KMS-11 (cell line): ENCODE measurements at regions not wholly inside any gene's neighbourhood (a gene's known extent, or its start where the extent isn't known, plus 50 kb on each side); places are given as distances from the start of the nearest gene placed in this dataset.

ENCODE experiments used
- H2AFZ ChIP-seq: fragments of 200-600 bp; sonication (generic); 2 replicates; pipeline ENCODE4 v1.6.1; 2016; ENCODE audit warnings: antibody characterized with exemption, mixed run types, low read depth
- H3K27ac ChIP-seq: fragments of 200-600 bp; sonication (generic); 2 replicates; pipeline ENCODE4 v1.6.1; 2016; ENCODE audit warnings: mild to moderate bottlenecking, mixed run types
- H3K27me3 ChIP-seq: fragments of 200-600 bp; sonication (generic); 2 replicates; pipeline ENCODE4 v1.6.1; 2017; ENCODE audit warnings: mild to moderate bottlenecking, low read depth, mixed run types, moderate library complexity; ENCODE audit not compliant: insufficient read depth
- H3K36me3 ChIP-seq: fragments of 200-600 bp; sonication (generic); 2 replicates; pipeline ENCODE4 v1.6.1; 2017; ENCODE audit warnings: mild to moderate bottlenecking, mixed run types; ENCODE audit not compliant: insufficient read depth
- H3K4me1 ChIP-seq: fragments of 200-600 bp; sonication (generic); 2 replicates; pipeline ENCODE4 v1.6.1; 2016; ENCODE audit warnings: mild to moderate bottlenecking, low read depth, mixed run types; ENCODE audit not compliant: poor library complexity, severe bottlenecking
- H3K4me2 ChIP-seq: fragments of 200-600 bp; sonication (generic); 2 replicates; pipeline ENCODE4 v1.7.0; 2016; ENCODE audit warnings: mild to moderate bottlenecking, mixed run types
- H3K4me3 ChIP-seq: fragments of 200-600 bp; sonication (generic); IDR thresholded peaks from 2 replicates; pipeline ENCODE4 v1.6.1; 2017; ENCODE audit warnings: low read depth, low read length, mixed read lengths; ENCODE audit not compliant: insufficient read depth
- H3K79me2 ChIP-seq: fragments of 200-600 bp; sonication (generic); 2 replicates; pipeline ENCODE4 v1.6.1; 2016; ENCODE audit warnings: low read depth, mixed run types; ENCODE audit not compliant: insufficient read depth
- H3K9ac ChIP-seq: fragments of 200-600 bp; sonication (generic); 2 replicates; pipeline ENCODE4 v1.6.1; 2016; ENCODE audit warnings: mild to moderate bottlenecking, mixed run types
- H4K20me1 ChIP-seq: fragments of 200-600 bp; sonication (generic); 2 replicates; pipeline ENCODE4 v1.6.1; 2016; ENCODE audit warnings: mild to moderate bottlenecking, mixed run types; ENCODE audit not compliant: insufficient read depth
- CTCF ChIP-seq: fragments of 200-600 bp; sonication (generic); conservative IDR thresholded peaks from 2 replicates; pipeline ENCODE4 v1.6.1; 2017; ENCODE audit warnings: low read depth, mild to moderate bottlenecking, antibody characterized with exemption, low read length, moderate library complexity, mixed read lengths

DNA sequence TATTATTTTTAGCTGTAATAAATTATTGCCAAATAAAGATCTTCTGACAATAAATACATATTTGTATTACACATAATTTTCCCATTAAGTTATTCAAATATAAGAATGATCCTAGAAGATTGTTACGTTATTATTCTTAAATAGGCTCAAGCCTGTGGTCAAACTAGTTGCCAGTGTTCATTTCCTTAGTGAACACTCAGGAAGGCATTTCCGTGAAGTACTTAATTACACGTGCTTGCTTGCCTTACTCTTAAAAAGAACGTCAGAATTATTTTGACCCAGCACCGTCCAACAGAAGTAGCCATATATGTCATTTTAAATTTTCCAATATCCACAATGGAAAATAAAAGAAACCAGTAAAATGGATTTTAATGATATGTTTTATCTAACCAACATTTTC, 249.8 kb downstream of the TXNL1 start:
- no peaks in the 10 kb centered on the region for H3K36me3 ChIP-seq
- no peaks in the 10 kb centered on the region for H3K27me3 ChIP-seq
- no peaks in the 10 kb centered on the region for H4K20me1 ChIP-seq
- no peak overlapping the region for H3K27ac ChIP-seq
- no peaks in the 10 kb centered on the region for H3K4me1 ChIP-seq
- H3K9ac ChIP-seq: no peak overlapping the region
- TF ChIP-seq CTCF: no peak
- H3K79me2 ChIP-seq: no peaks in the 10 kb centered on the region
- H3K4me3 ChIP-seq: no peak overlapping the region
- no peak overlapping the region for H2AFZ ChIP-seq
- no peak overlapping the region for H3K4me2 ChIP-seq

GRCh38 chr18:56386856-56387255, 251.5 kb downstream of the TXNL1 start:
- H3K79me2 ChIP-seq: no peaks in the 10 kb centered on the region
- H3K4me3 ChIP-seq: no peak overlapping the region
- H3K4me1 ChIP-seq: no peaks in the 10 kb centered on the region
- no peaks in the 10 kb centered on the region for H4K20me1 ChIP-seq
- H3K36me3 ChIP-seq: no peaks in the 10 kb centered on the region
- H2AFZ ChIP-seq: no peak overlapping the region
- TF ChIP-seq CTCF: no peak
- no peak overlapping the region for H3K9ac ChIP-seq
- H3K4me2 ChIP-seq: no peak overlapping the region
- H3K27me3 ChIP-seq: no peaks in the 10 kb centered on the region
- H3K27ac ChIP-seq: no peak overlapping the region

- no peaks in the 10 kb centered on the region for H3K79me2 ChIP-seq
- no peaks in the 10 kb centered on the region for H3K27me3 ChIP-seq
- H4K20me1 ChIP-seq: no peaks in the 10 kb centered on the region
- H3K9ac ChIP-seq: no peak overlapping the region
- H3K4me2 ChIP-seq: no peak overlapping the region
- no peak overlapping the region for H2AFZ ChIP-seq
- no peak for TF ChIP-seq CTCF
- no peak overlapping the region for H3K4me3 ChIP-seq
- H3K36me3 ChIP-seq: no peaks in the 10 kb centered on the region
- H3K4me1 ChIP-seq: peaks cover 4% of the 10 kb centered on the region
- H3K27ac ChIP-seq: no peak overlapping the region
Measured at GRCh38 chr18:56383349-56383748, 255.0 kb downstream of the TXNL1 start.

DNA sequence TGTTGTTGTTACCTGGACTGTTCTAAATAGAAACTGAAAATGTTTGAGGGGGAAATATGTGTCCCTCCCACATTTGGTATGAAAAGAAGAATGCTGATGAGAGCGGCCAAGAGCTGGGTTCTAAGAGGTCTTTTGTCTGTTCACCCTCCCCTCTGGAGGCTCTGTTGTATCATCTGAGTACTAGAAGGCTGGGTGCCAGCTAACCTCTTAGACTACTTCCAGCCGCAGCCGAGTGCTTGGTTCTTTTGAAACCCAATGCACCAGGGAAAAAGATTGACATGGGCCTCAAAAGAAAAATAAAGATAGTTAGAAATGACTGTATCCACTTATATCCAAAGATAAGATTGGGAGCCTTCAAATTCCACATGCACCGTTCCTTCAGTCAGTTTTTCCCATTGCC, 255.9 kb downstream of the TXNL1 start:
- peaks cover 4% of the 10 kb centered on the region for H3K4me1 ChIP-seq
- H3K36me3 ChIP-seq: no peaks in the 10 kb centered on the region
- H4K20me1 ChIP-seq: no peaks in the 10 kb centered on the region
- H3K27me3 ChIP-seq: no peaks in the 10 kb centered on the region
- H3K27ac ChIP-seq: no peak overlapping the region
- H3K79me2 ChIP-seq: no peaks in the 10 kb centered on the region
- H3K4me3 ChIP-seq: no peak overlapping the region
- no peak overlapping the region for H3K9ac ChIP-seq
- no peak overlapping the region for H3K4me2 ChIP-seq
- no peak for TF ChIP-seq CTCF
- H2AFZ ChIP-seq: no peak overlapping the region

DNA sequence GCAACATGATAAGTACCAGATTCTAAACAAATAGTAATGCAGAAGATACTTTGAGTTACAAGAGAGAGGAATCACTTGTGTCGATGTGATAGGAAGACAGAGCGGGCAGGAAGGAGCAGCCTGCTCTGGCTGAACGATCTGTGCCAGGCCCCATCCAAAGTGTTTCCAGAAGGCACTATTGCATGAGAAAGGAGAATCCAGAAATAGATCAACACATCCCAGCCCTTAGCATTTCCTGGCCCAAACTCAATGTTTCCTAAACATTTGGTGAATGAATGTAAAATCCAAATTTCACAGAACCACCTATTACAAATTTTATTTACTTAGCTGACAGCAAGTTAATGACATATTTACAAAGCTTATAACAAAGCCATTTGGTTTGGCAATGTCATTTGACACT, 257.2 kb downstream of the TXNL1 start:
- Histone ChIP-seq H3K36me3 (no peaks in the 10 kb centered on the region), H2AFZ (no peak overlapping the region), H3K4me3 (no peak overlapping the region), H3K27ac (no peak overlapping the region), H3K4me2 (no peak overlapping the region), H3K27me3 (no peaks in the 10 kb centered on the region), H3K9ac (no peak overlapping the region), H3K79me2 (no peaks in the 10 kb centered on the region), H4K20me1 (no peaks in the 10 kb centered on the region), H3K4me1 (peaks cover 7% of the 10 kb centered on the region)
- TF ChIP-seq CTCF: no peak
